ENCODE measurements at regions not wholly inside any gene's neighbourhood (a gene's known extent, or its start where the extent isn't known, plus 50 kb on each side); places are given as distances from the start of the nearest gene placed in this dataset.

GRCh38 chr4:20433097-20433705 is 181.5 kb downstream of the SLIT2 start:
- no peak overlapping the region for H3K4me3 ChIP-seq (ENCODE audit: low read depth, low read length)
- DNase-seq (ENCODE audit: low read depth), result no peak

- DNase-seq (ENCODE audit: low read depth), result no peak
- H3K4me3 ChIP-seq (ENCODE audit: low read depth, low read length), result no peak overlapping the region
Measured at GRCh38 chr4:20440170-20440569, 188.5 kb downstream of the SLIT2 start.

- DNase-seq (ENCODE audit: low read depth), result no peak
- no peak overlapping the region for H3K4me3 ChIP-seq (ENCODE audit: low read depth, low read length)
Measured at GRCh38 chr4:20443015-20443805, 191.5 kb downstream of the SLIT2 start.

- DNase-seq (ENCODE audit: low read depth), result no peak
- no peak overlapping the region for H3K4me3 ChIP-seq (ENCODE audit: low read depth, low read length)
Measured at GRCh38 chr4:20444599-20445337, 193.1 kb downstream of the SLIT2 start.

- no peak for DNase-seq (ENCODE audit: low read depth)
- H3K4me3 ChIP-seq (ENCODE audit: low read depth, low read length), result no peak overlapping the region
Measured at GRCh38 chr4:20445933-20446723, 194.4 kb downstream of the SLIT2 start.

- H3K4me3 ChIP-seq (ENCODE audit: low read depth, low read length), result no peak overlapping the region
- DNase-seq (ENCODE audit: low read depth), result no peak
Measured at GRCh38 chr4:20447103-20447502, 195.4 kb downstream of the SLIT2 start.

GRCh38 chr4:20451986-20452385 is 200.3 kb downstream of the SLIT2 start:
- H3K4me3 ChIP-seq (ENCODE audit: low read depth, low read length), result no peak overlapping the region

GRCh38 chr4:20454515-20454914 is 202.8 kb downstream of the SLIT2 start:
- H3K4me3 ChIP-seq (ENCODE audit: low read depth, low read length), result no peak overlapping the region
- DNase-seq (ENCODE audit: low read depth), result no peak

More at GRCh38 chr4:20451986-20452385, 200.3 kb downstream of the SLIT2 start:
- no peak for DNase-seq (ENCODE audit: low read depth)

GRCh38 chr4:20456407-20456806 is 204.7 kb downstream of the SLIT2 start:
- no peak for DNase-seq (ENCODE audit: low read depth)
- H3K4me3 ChIP-seq (ENCODE audit: low read depth, low read length), result no peak overlapping the region

- H3K4me3 ChIP-seq (ENCODE audit: low read depth, low read length), result no peak overlapping the region
- DNase-seq (ENCODE audit: low read depth), result peak; percentile 43
Measured at GRCh38 chr4:20462426-20463175, 210.9 kb downstream of the SLIT2 start.

- no peak overlapping the region for H3K4me3 ChIP-seq (ENCODE audit: low read depth, low read length)
- no peak for DNase-seq (ENCODE audit: low read depth)
Measured at GRCh38 chr4:20463176-20463430, 211.4 kb downstream of the SLIT2 start.

GRCh38 chr4:20464381-20464780 is 212.7 kb downstream of the SLIT2 start:
- peak; percentile 84 for DNase-seq (ENCODE audit: low read depth)
- no peak overlapping the region for H3K4me3 ChIP-seq (ENCODE audit: low read depth, low read length)

GRCh38 chr4:20474119-20474518 is 222.4 kb downstream of the SLIT2 start:
- no peak for DNase-seq (ENCODE audit: low read depth)
- no peak overlapping the region for H3K4me3 ChIP-seq (ENCODE audit: low read depth, low read length)

- no peak for DNase-seq (ENCODE audit: low read depth)
- no peak overlapping the region for H3K4me3 ChIP-seq (ENCODE audit: low read depth, low read length)
Measured at GRCh38 chr4:20478412-20478811, 221.8 kb upstream of the PACRGL start.

- H3K4me3 ChIP-seq (ENCODE audit: low read depth, low read length), result no peak overlapping the region
- DNase-seq (ENCODE audit: low read depth), result no peak
Measured at GRCh38 chr4:20480165-20480947, 219.9 kb upstream of the PACRGL start.

- no peak for DNase-seq (ENCODE audit: low read depth)
- H3K4me3 ChIP-seq (ENCODE audit: low read depth, low read length), result no peak overlapping the region
Measured at GRCh38 chr4:20483416-20483815, 216.8 kb upstream of the PACRGL start.

- DNase-seq (ENCODE audit: low read depth), result no peak
- no peak overlapping the region for H3K4me3 ChIP-seq (ENCODE audit: low read depth, low read length)
Measured at GRCh38 chr4:20486433-20486832, 213.8 kb upstream of the PACRGL start.

- no peak overlapping the region for H3K4me3 ChIP-seq (ENCODE audit: low read depth, low read length)
- no peak for DNase-seq (ENCODE audit: low read depth)
Measured at GRCh38 chr4:20487446-20487845, 212.8 kb upstream of the PACRGL start.

GRCh38 chr4:20487852-20488251 is 212.4 kb upstream of the PACRGL start:
- DNase-seq (ENCODE audit: low read depth), result peak; percentile 15

More at GRCh38 chr4:20487852-20488251, 212.4 kb upstream of the PACRGL start:
- no peak overlapping the region for H3K4me3 ChIP-seq (ENCODE audit: low read depth, low read length)
